MM.1S (cell line): ENCODE measurements at regions not wholly inside any gene's neighbourhood (a gene's known extent, or its start where the extent isn't known, plus 50 kb on each side); places are given as distances from the start of the nearest gene placed in this dataset.

Source experiments
- CTCF ChIP-seq: fragments of 300-600 bp; sonication (generic); IDR thresholded peaks from 2 replicates; pipeline ENCODE4 v1.5.1; 2016; ENCODE audit warnings: antibody characterized with exemption, low read length, mixed read lengths
- EZH2 ChIP-seq: fragments of 300-600 bp; sonication (generic); optimal IDR thresholded peaks from 2 replicates; pipeline ENCODE3; 2017; ENCODE audit warnings: low read depth, mild to moderate bottlenecking, antibody characterized with exemption, low read length, mixed read lengths

DNA sequence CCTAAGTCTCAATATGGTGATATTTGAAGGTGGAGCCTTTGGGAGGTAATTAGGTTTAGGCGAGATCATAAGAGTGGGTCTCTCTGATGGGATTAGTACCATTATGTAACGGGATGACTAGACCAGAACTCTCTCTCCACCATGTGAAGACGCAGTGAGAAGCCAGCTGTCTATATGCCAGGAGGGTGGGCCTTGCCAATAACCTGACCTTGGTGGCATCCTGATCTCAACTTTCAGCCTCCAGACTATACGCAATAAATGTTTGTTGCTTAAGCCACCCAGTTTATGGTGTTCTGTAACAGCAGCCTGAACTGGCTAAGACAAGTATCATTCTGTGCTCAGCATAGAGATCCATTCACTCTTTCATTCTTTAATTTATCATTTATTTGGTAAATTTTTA is 167.2 kb upstream of the CDH11 start:
- TF ChIP-seq CTCF (no peak), EZH2 (no peak)
